WI38 (cell line): ENCODE measurements at regions not wholly inside any gene's neighbourhood (a gene's known extent, or its start where the extent isn't known, plus 50 kb on each side); places are given as distances from the start of the nearest gene placed in this dataset.

ENCODE experiments used
- H3K4me3 ChIP-seq: 2 replicates; pipeline ENCODE4 v1.5.1; 2011; ENCODE audit warnings: low read depth, mild to moderate bottlenecking, control low read depth, low read length
- CTCF ChIP-seq: IDR thresholded peaks from 2 replicates; pipeline ENCODE4 v1.5.1; 2012; ENCODE audit warnings: low read depth, mild to moderate bottlenecking, control low read depth, low read length

GRCh38 chr5:86814315-86814714, 196.6 kb downstream of the COX7C start:
- no peak overlapping the region for H3K4me3 ChIP-seq
- no peak for TF ChIP-seq CTCF

- TF ChIP-seq CTCF: no peak
- H3K4me3 ChIP-seq: no peak overlapping the region
Observed at GRCh38 chr5:86814907-86815306, 197.2 kb downstream of the COX7C start.

GRCh38 chr5:86824637-86825036, 206.9 kb downstream of the COX7C start:
- no peak for TF ChIP-seq CTCF
- H3K4me3 ChIP-seq: no peak overlapping the region

GRCh38 chr5:86831128-86831527, 213.4 kb downstream of the COX7C start:
- TF ChIP-seq CTCF: no peak
- no peak overlapping the region for H3K4me3 ChIP-seq

GRCh38 chr5:86833868-86834267, 216.1 kb downstream of the COX7C start:
- no peak for TF ChIP-seq CTCF
- H3K4me3 ChIP-seq: no peak overlapping the region

- H3K4me3 ChIP-seq: no peak overlapping the region
- no peak for TF ChIP-seq CTCF
Observed at GRCh38 chr5:86837610-86838009, 219.9 kb downstream of the COX7C start.

- no peak overlapping the region for H3K4me3 ChIP-seq
- no peak for TF ChIP-seq CTCF
Observed at GRCh38 chr5:86838083-86838482, 220.3 kb downstream of the COX7C start.
